ENCODE measurements at regions not wholly inside any gene's neighbourhood (a gene's known extent, or its start where the extent isn't known, plus 50 kb on each side); places are given as distances from the start of the nearest gene placed in this dataset.

DNA sequence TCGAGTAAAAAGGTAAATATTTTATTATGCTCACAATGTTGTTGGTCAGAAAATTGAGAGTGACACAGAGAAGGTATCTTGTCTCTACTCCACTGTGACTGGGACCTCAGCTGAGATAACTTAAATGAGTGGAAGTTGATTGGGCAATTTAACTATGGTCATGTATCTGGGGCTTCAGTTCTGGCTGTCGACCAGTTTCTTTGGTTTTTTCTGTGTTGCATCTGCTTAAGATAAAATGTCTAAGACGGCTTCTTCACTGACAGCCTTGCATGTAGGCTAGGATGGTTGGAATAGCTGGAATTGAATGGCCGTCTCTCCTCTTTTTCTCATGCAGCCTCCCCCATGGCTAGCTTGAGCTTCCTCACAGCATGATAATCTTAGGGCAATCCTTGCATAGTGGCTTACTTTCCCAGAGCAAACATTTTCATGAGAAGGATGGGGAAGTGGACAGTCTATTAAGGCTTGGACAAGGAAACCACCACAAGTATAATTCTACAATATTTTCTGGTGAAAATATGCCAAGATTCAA, 433.7 kb downstream of the KIF2B start:
- Histone ChIP-seq H2AFZ (replicated peaks; ENCODE audit: low read length, poor library complexity) (no peak overlapping the region), H4K20me1 (ENCODE audit: insufficient read depth, low read length) (no peaks in the 10 kb centered on the region), H4K8ac (ENCODE audit: low read depth in 2 of 2, low read length in 2 of 2) (no peak overlapping the region), H3K27me3 (ENCODE audit: control insufficient read depth, insufficient read depth, low read length) (no peaks in the 10 kb centered on the region), H3K14ac (replicated peaks; ENCODE audit: low read depth, low read length) (no peak overlapping the region), H3K23ac (ENCODE audit: low read depth, low read length) (no peak overlapping the region), H3K4ac (ENCODE audit: low read depth, low read length) (no peak overlapping the region), H2BK20ac (ENCODE audit: low read depth, low read length) (no peak overlapping the region), H2BK5ac (ENCODE audit: low read depth, low read length, poor library complexity, severe bottlenecking) (no peak overlapping the region), H3K18ac (ENCODE audit: low read depth, low read length) (no peak overlapping the region), H4K91ac (ENCODE audit: insufficient read depth, low read depth, low read length) (no peak overlapping the region), H2AK5ac (ENCODE audit: low read depth, low read length) (no peak overlapping the region), H3K79me1 (ENCODE audit: low read depth in 1 of 2, low read length in 2 of 2) (no peaks in the 10 kb centered on the region), H3K4me2 (ENCODE audit: low read depth, low read length) (no peak overlapping the region), H2BK120ac (ENCODE audit: low read depth, low read length) (no peak overlapping the region), H4K5ac (ENCODE audit: low read depth, low read length) (no peak overlapping the region), H3K56ac (ENCODE audit: extremely low read depth, insufficient read depth, low read length) (no peak overlapping the region), H3K36me3 (ENCODE audit: control insufficient read depth, insufficient read depth, low read length) (no peaks in the 10 kb centered on the region), H3K9me3 (ENCODE audit: control insufficient read depth, insufficient read depth, low read length) (peaks cover 16% of the 10 kb centered on the region), H2BK15ac (ENCODE audit: low read depth, low read length) (no peak overlapping the region), H2AK9ac (replicated peaks; ENCODE audit: low read depth, low read length, poor library complexity) (no peak overlapping the region), H3K9me1 (ENCODE audit: insufficient read depth, low read length) (no peaks in the 10 kb centered on the region), H3K27ac (ENCODE audit: insufficient read depth, low read length) (no peak overlapping the region), H3K9ac (ENCODE audit: low read depth, low read length) (no peak overlapping the region), H3K4me3 (ENCODE audit: insufficient read depth, low read depth, low read length) (no peak overlapping the region), H3K4me1 (ENCODE audit: control insufficient read depth, insufficient read depth, low read length) (no peaks in the 10 kb centered on the region)
- BruUV-seq (replicated peaks): no TSS peak
- in situ Hi-C loops (cut with MboI; ENCODE audit: low sequenced_read_pairs) (no loop called here), dilution Hi-C loops (cut with HindIII; ENCODE audit: low sequenced_read_pairs, unreplicated experiment) (no loop called here), intact Hi-C loops (cut with micrococcal nuclease) (no loop called here)
- CTCF ChIA-PET: no interaction called here
- DNase-seq (no peak), ATAC-seq (ENCODE audit: low read depth) (no peak)
- POLR2A ChIA-PET (ENCODE audit: unreplicated experiment): no interaction called here
- no CpG with 5 or more reads among the region's 4 CpGs for WGBS, 2 experiments (ENCODE audit: extremely low coverage in 2 of 2, insufficient read length in 1 of 2)
- TF ChIP-seq CEBPB (IDR thresholded peaks at IDR 0.05; ENCODE audit: low read depth, low read length) (no peak), MAFK (IDR thresholded peaks at IDR 0.05; ENCODE audit: low read depth, low read length) (no peak), RAD21 (IDR thresholded peaks at IDR 0.05; ENCODE audit: low read length) (no peak), MAZ (IDR thresholded peaks at IDR 0.05; ENCODE audit: borderline replicate concordance, low read depth, low read length) (no peak), FOS (IDR thresholded peaks at IDR 0.05; ENCODE audit: low read depth, low read length) (no peak)
- TF ChIP-seq, protein P1, sequence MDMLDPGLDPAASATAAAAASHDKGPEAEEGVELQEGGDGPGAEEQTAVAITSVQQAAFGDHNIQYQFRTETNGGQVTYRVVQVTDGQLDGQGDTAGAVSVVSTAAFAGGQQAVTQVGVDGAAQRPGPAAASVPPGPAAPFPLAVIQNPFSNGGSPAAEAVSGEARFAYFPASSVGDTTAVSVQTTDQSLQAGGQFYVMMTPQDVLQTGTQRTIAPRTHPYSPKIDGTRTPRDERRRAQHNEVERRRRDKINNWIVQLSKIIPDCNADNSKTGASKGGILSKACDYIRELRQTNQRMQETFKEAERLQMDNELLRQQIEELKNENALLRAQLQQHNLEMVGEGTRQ (IDR thresholded peaks at IDR 0.05; ENCODE audit: low read depth, low read length): no peak

Measured in IMR-90 (cell line).